Mucosa of gallbladder (tissue), 1 donor: ENCODE measurements at regions not wholly inside any gene's neighbourhood (a gene's known extent, or its start where the extent isn't known, plus 50 kb on each side); places are given as distances from the start of the nearest gene placed in this dataset.
A peak's percentile ranks its signal among the peaks of the same experiment; 100 is the strongest.
"Not testable (repeated sequence)": the region's sequence is repeated elsewhere in the genome, so short reads cannot be mapped to it uniquely, and the experiment has no call there.

Experiments used
- DNase-seq: peaks from one replicate; pipeline ENCODE4 v3.0.0-alpha.2; 2020; ENCODE audit warnings: low spot score
- donor health status: DM: no; HTN: no; CAD: no.

DNA sequence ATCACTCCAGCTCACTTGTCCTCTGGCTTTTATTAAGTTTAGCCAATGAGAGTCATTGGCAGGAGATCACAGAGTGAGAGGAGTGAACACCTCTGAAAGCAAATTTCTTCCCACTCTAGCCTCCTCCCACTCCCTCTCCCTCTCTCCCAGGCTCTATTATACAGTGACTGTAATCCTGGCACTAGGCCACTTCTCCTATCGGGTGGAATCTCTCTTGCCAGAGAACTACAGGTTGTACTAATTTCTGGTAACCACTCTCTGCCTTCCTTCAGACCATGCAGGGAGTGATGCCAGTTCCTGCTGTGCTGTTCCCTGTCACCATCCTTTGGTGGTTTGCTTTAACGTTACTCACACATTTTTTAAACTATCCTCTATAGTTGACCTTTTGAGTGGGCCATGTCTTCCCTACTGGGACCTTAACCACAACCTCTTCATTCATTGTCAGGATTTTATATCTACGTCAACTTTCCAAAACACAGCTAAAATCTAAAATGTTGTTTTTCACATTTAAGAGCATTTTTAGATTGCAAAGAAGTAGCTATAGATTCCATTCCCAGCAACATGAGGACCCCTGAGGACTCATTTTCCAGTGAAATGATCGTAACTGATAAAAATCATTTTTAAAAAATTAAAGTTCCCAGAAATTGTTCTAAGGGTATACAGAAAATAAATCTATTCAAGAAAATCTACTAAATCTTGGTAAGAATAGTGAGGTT is 217.1 kb downstream of the MREG start:
- DNase-seq: no peak

DNA sequence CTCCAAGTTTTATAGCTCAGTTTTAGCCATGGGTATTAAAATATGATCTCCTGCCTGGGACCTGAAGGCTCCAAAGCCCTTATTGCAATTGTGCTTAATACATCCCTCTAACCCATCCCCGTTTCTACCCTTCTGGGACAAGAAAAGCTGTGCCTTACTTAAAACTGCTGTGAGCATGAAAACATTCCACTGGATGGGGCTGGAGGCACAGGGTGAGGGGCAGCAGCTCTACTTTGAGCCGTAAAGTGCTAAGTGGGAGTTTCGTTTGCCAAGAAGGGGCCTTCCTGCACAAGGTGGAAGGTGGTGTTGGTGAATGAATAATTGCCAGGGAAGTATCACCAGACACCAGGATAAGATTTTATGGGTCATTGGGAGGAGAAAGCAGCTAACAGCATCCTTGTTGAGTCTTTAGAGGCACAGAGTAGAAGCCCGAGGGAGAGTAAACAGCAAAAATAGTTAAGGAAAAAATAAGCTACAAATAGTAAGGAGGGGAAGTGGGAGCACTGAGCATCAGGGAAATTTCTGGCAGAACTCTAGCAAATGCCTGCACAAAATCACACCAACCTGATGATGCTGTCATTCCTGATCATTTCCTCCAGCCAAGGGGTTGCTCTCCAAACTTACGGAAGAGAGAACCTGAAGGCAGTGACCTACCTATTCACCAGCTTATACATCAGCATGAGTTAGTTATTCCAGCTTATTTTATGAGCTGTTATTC is 218.4 kb downstream of the MREG start:
- DNase-seq: no peak

DNA sequence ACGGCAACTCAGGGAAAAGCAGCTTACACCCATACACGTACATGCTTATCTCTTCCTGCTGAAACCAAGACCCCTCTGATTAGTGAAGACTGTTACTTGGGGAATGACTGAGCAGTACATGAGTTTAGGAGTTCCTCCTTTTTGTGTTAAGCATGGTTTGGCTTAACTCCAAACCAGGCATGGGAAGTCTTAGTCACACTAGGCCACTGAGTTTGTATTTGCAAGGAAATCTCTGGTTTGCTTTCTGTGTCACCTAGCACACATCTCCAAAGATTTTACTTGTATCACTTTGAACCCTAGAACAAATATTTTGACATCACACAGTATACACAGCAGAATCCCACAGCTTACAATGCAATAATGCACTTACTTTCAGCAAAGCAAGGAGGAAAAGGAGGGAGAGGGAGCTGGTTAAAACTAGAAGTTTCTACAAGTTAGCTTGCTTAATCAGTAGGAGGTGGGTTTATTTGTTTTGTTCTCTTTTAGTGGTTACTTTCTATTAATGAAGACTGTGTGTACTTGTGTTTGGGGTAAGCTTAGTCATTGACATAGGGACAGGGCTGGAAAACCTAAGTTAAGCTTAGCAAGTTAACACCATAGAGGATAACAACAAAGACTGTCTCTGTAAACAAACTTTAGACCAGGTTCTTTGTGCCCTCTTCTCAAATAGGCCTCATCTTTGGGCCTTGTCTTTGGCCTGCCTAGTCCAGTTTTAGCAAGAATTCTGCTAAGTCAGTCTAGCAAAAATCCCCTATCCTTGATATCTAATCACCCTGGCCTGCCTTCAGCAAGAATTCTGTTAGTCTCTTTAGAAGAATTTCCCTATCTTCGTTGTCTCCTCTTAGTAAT is 219.4 kb downstream of the MREG start:
- peak; percentile 63 for DNase-seq

DNA sequence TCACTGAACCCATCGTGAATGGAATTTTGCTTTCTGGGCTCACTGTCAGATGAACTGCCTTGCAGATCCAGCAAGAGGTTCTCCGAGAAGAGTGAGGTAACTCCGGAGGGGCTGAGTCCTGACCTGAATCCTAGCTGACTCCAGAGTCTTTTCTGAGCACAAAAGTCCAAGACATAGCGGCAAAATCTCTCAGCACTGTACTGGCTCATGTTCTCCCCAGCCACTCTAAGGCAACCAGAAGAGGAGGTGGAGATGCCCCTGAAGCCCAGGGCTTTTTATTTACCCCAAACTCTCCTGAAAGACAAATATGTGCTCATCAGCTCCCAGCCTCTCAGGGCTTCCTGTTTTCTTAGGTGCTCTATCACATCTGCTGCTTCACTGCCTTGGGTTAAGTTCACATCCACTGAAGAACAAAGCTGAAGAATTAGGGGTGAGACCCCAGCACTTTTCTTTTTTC is 221.8 kb downstream of the MREG start:
- DNase-seq: no peak

- no peak for DNase-seq
Measured at GRCh38 chr2:215790523-215791421, 222.6 kb downstream of the MREG start.

GRCh38 chr2:215787565-215788178 is 225.7 kb downstream of the MREG start:
- no peak for DNase-seq

DNA sequence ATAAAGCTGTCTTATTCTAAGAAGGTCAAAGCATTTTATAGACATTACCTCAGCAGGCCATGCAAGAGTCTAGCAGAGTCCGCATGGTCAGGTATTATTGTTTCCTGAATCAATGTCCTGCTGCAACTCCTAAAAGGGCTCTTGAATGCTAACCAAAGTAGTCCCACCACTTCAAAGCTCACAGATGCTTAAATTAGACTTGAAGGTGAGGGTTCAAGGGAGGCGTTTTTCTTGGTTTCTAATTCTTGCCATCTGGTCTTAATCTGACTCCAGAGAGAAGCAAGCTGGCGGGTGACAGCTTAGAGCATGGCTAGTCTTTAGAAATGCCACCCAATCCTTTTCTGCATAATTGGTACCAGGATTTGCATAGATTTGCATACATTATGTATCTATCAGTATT is 226.3 kb downstream of the MREG start:
- no peak for DNase-seq

- no peak for DNase-seq
Measured at GRCh38 chr2:215784371-215784783, 229.0 kb downstream of the MREG start.

- not testable (repeated sequence) for DNase-seq
Measured at GRCh38 chr2:215783640-215784039, 229.7 kb downstream of the MREG start.

DNA sequence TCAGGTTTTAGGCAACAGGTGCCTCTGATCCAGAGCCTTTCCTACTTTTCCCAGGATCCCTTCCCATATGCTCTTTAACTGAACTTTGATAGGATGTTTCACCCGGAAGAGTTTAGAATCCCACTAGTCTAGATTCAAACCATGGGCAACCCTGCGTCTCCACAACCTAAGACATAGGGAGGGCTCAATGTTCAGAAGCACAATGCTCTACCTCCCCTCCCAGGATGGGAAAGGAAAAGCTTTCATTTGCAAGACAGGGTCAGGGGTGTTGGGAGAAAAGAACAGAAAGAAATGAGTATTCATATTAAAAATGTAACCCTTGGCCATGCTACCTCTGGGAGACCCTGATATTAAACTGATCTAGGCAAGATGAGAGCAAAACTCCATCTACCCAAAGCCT is 230.4 kb downstream of the MREG start:
- no peak for DNase-seq

DNA sequence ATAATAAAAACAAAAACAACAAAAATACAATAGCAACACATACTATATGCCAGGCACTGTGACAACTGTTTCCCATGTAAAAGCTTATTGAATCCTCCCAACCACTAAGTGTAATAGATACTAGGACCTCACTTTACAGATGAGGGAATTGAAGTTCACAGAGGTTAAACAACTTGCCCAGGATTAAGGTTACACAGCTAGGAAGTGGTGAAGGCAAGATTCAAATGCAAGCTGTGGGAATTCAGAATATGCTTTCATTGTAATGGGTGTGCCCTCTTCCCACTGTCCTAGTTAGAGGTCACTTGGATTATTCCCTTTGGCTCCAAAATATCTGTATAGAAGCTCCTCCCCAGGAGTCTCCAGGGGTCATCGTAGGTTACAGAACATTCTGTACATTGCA is 231.1 kb downstream of the MREG start:
- no peak for DNase-seq

DNA sequence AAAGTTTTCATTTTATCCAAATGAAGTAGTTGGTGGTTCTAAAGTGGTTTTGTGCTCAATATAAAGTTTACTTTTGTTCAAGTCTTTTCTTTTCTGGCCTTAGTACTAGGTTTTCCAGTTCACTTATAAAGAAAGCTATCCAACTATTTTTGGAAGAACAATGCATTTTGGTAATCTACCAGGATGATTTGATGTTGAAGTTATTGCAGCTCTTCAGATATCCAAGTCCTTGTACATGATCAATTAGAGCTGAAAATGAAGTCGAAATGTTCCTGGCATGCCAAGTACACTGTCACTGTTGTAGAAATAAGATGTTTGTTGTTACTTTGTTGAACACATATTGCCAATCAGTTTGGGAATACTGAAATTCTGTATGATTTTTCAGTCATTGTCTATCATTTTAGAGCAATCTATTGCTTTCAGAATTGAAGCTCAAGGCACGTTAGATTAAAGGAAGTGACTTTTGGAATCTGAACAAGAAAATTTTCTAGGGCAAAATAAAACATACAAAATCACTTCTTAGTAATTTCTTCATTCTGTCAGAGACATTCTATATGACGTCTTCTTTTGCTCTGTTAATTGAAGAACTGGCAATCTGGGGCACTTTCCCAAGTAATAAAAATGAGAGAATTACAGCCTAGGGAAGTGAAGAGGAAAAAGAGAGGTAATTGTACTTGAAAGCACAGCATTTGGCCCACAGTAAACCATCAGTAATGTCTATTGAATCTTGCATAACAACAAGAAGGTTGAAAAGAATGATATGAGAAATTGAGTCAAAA is 232.3 kb downstream of the MREG start:
- no peak for DNase-seq

GRCh38 chr2:215780313-215780712 is 233.0 kb downstream of the MREG start:
- DNase-seq: no peak

DNA sequence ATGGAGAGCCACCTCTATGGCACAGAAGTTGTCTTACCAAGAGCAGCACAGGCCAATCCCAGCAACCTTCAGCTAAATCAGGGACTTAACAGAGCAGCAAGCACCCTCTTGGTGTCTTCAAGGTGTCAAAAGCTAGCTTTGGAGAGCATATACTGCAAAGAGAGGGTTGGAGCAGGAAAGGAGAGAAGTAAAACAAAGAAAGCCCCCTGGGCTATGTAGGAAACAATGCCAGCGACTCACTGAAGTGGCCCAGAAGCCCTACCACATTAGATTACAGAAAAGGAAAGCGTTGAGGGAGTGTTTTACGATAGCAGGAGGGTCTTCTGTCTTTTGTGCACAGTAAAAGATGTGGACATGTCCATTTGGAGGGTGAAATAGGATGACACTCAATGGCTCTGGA is 233.4 kb downstream of the MREG start:
- no peak for DNase-seq

GRCh38 chr2:215777465-215778044 is 235.8 kb downstream of the MREG start:
- DNase-seq: no peak

DNA sequence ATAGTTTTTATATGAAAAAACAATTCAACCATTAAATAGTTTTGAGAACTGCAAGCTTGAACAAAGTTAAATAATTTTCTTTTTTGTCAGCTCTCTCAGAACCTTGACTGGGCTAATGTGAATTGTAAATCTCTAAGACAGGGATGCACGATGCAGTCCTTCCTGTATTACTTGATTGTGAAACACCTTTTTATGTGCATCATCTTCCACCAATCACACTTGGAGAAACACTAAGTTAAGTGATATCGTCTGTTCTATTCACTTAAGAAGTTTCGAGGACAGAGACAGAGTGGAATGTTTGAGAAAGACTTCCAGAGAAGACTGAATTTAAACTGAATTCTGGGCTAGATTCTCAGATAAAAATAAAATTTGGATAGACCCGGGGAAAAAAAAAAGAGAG is 238.2 kb downstream of the MREG start:
- no peak for DNase-seq

DNA sequence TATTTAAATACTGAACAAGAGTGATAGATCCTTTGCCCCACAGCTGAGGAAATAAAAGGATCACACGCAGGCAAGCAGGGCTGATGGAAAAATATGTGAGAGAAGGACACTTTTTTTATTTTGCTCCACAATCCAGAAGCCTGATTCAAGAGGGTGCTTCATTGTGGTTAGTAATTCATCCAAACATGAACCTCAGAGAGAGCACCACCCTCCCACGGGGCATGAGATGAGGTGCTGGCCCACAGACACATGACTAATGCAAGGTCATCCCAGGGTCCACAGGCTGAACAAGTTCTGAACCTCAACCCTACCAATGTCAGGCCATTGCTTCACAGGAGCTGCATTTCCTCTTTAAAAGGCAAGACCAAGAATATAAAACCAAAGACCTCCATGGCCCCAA is 239.6 kb downstream of the MREG start:
- no peak for DNase-seq

DNA sequence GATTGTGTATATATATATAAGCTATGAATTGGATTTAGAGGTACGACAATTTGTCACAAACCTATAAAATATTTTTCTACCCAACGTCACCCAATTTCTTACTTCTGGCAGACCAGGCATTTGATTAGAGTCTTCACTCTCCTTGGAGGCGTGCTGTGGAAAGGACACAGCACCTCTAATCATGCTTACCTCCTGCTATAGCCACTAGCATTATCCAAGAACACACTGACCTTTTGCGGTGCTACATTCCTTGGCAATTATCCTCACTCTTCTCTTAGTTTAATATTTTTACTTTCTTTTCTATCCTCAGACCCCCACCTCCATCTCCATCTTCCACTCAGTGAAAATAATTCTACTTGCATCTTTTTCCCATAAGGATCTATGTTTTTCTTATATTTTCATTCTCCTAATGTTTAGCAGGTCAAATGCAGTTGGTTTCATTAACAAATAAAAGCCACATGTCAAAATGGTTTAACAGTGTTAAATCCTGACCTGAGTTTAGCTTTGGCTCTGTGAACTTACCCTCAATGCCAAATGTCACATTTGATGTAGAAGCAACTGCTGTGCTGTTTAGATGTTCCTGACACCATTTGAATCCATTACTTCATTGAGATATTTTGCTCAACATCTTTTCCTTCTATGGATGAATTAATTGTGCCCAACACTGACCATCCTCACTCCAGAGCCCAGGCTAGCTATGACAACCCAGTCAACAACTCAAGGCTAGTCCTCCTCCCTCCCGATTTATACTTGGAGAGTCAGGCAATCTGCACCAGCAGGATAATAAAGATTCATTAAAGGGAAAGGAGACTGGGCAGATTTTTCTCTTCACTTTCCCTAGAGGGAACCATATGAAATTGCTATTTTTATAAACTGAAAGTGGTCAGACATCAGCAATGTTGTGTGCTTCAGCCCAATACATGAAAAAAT is 240.5 kb downstream of the MREG start:
- no peak for DNase-seq

DNA sequence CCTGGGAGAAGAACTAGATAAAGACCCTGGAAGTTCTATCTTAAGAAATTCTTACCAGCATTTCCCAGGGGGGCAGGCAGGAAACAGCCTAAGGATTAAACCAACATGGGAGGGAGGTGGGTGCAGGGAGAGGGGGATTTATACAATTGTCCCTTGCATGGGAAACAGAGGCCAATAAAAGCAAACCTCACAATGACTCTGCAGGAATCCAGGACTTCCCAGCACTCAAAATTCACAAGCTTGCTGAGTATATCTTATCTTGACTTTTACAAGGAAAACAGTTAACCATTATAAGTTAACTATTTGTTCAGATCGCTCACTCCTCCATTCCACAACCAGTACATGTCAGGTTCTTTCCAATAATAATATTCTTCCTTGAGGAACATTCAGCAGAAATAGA is 241.3 kb downstream of the MREG start:
- no peak for DNase-seq
